Activated naive CD4-positive, alpha-beta T cell treated with anti-CD3 and anti-CD28 coated beads, Interleukin-2, amount 10 ng/mL, durations not matched to agents 7 days and 5 days (primary cell): ENCODE measurements at regions not wholly inside any gene's neighbourhood (a gene's known extent, or its start where the extent isn't known, plus 50 kb on each side); places are given as distances from the start of the nearest gene placed in this dataset.

Source experiments
- CTCF ChIA-PET: fragments of 350-600 bp; sonication (Branson Sonifier 250); formaldehyde crosslinking; loops from one replicate; lab custom pipeline; 2021; ENCODE audit warnings: antibody characterized with exemption; lab: Charles Lee
- DNase-seq: peaks from one replicate; pipeline ENCODE4 v3.0.0-alpha.2; 2020
- H3K27ac Mint-ChIP-seq: one replicate; pipeline ENCODE4 v1.8.0; 2021; ENCODE audit warnings: mild to moderate bottlenecking, moderate library complexity, mixed read lengths
- H3K27me3 Mint-ChIP-seq: one replicate; pipeline ENCODE4 v1.8.0; 2021; ENCODE audit warnings: mild to moderate bottlenecking, mixed read lengths
- H3K36me3 Mint-ChIP-seq: one replicate; pipeline ENCODE4 v1.8.0; 2021; ENCODE audit warnings: mixed read lengths
- H3K4me1 Mint-ChIP-seq: one replicate; pipeline ENCODE4 v1.8.0; 2021; ENCODE audit warnings: mixed read lengths
- H3K4me3 Mint-ChIP-seq: one replicate; pipeline ENCODE4 v1.8.0; 2021; ENCODE audit warnings: mild to moderate bottlenecking, moderate library complexity, mixed read lengths
- H3K9me3 Mint-ChIP-seq: one replicate; pipeline ENCODE4 v1.8.0; 2021; ENCODE audit warnings: mixed read lengths

DNA sequence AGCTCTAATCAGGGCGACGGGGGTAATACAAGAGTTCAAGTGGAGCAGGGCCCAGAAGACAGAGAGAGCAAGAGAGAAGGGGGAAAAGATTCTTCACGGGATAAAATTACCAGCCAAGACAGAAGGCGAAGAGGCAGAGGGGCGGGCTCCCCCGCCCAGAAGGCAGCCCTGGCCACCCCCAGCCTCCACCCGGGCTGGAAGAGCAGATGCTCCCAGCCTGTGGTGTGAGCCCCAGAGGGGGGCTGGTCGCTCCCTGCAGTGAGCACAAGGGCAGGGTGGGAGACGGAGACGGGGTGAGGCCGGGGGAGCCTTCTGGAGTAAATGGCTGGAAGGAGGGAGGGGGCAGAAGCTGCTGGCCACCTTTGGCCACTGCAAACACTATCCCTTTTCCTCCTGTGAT is 1035.6 kb downstream of the VRK1 start:
- H3K4me1 Mint-ChIP-seq = no peaks in the 10 kb centered on the region
- CTCF ChIA-PET = no interaction called here
- H3K4me3 Mint-ChIP-seq = no peak overlapping the region
- no peaks in the 10 kb centered on the region for H3K9me3 Mint-ChIP-seq
- peaks cover 9% of the 10 kb centered on the region for H3K27me3 Mint-ChIP-seq
- H3K27ac Mint-ChIP-seq = no peak overlapping the region
- no peak for DNase-seq
- H3K36me3 Mint-ChIP-seq = no peaks in the 10 kb centered on the region

DNA sequence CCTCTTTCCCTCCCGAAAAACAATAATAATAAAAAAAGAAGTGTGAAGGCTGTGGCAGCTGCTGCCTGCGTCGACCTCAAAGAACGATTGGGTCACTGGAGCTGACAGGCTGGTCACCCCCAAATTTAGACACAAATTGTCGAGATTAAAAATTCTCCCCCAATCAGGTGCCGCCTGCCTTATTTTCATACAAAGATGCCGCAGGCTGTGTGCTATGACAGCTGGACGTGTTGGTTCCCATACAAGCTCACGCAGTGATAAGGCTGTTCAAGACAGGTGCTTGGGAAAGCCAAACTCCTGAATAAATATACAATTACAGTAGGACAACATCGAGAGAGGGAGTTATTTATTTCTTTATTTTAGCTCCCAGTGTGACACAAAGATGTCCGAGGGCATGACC is 1041.8 kb downstream of the VRK1 start:
- CTCF ChIA-PET = no interaction called here
- H3K9me3 Mint-ChIP-seq = no peaks in the 10 kb centered on the region
- H3K4me1 Mint-ChIP-seq = peaks cover 6% of the 10 kb centered on the region
- no peak overlapping the region for H3K4me3 Mint-ChIP-seq
- H3K27ac Mint-ChIP-seq = no peak overlapping the region
- DNase-seq = no peak
- H3K36me3 Mint-ChIP-seq = no peaks in the 10 kb centered on the region
- H3K27me3 Mint-ChIP-seq = peaks cover 23% of the 10 kb centered on the region

DNA sequence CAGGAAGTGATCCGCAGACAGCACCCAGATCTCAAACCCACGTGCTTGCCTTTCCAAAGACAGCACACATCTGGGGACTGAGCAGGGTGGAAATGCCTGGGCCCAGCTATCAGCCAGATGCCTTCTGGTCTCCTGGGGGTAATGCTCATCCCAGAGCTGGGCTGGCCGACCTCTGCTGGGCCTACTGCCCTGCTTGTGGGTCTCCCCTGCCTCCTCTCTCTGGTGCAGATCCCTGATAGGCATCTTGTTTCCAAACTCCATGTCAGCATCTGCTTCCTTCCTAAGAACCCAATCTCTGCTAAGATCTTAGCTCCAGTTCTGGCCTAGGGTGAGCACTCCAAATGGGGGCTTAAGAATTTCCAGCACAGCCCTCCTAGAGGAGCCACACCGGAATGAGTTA is 1043.0 kb downstream of the VRK1 start:
- DNase-seq = no peak
- CTCF ChIA-PET = interaction anchor here (1.1 kb wide), 1 partner anchor 12 kb away, joined by 3 read pairs; no protein-coding TSS in a partner anchor
- Mint-ChIP-seq H3K9me3 (no peaks in the 10 kb centered on the region), H3K4me3 (no peak overlapping the region), H3K4me1 (peaks cover 6% of the 10 kb centered on the region), H3K27ac (no peak overlapping the region), H3K36me3 (no peaks in the 10 kb centered on the region), H3K27me3 (peaks cover 23% of the 10 kb centered on the region)

DNA sequence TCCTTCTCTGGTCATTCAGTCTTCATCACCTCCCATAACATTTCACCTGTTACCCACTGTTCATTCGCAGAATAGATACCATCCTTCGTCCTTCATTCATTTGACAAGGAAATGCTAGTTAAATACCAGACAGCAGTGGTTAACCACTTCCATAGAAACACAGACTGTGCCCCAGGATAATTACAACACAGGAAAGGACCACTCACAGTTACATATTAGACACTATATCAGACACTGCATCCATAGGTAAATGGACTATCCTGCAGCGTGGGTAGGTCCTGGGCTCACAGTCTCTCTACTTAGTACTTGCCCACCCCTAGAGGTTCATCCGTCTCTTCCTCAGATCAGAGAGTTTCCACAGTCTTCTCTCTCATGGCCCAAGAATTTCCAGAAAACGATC is 1044.6 kb downstream of the VRK1 start:
- H3K4me3 Mint-ChIP-seq = no peak overlapping the region
- peaks cover 6% of the 10 kb centered on the region for H3K4me1 Mint-ChIP-seq
- CTCF ChIA-PET = interaction anchor here (0.6 to 0.8 kb wide), 2 partner anchors 137 to 198 kb away, joined by 3 to 4 read pairs; no protein-coding TSS in a partner anchor
- H3K27ac Mint-ChIP-seq = no peak overlapping the region
- H3K9me3 Mint-ChIP-seq = no peaks in the 10 kb centered on the region
- no peak for DNase-seq
- H3K27me3 Mint-ChIP-seq = peaks cover 22% of the 10 kb centered on the region
- H3K36me3 Mint-ChIP-seq = no peaks in the 10 kb centered on the region

DNA sequence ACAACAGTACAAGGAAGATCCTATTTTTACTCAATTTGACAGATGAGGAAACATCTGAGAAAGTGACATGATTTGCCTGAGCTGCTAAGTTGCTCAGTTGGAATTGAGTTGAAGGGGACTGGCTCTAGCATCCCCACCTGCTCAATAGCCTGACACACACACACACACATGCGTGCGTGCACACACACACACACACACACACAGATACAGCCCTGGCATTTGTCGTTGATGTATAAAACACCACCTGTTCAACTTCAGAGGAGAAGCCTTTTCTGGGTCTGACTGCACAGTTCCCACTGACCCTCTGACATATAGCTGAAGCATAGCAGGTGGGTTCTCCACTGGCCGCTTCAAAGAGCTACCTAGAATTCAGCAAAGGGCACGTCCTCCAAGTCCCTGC is 1045.9 kb downstream of the VRK1 start:
- CTCF ChIA-PET = no interaction called here
- Mint-ChIP-seq H3K9me3 (no peaks in the 10 kb centered on the region), H3K4me3 (no peak overlapping the region), H3K4me1 (peaks cover 6% of the 10 kb centered on the region), H3K27ac (no peak overlapping the region), H3K27me3 (peaks cover 14% of the 10 kb centered on the region), H3K36me3 (no peaks in the 10 kb centered on the region)
- DNase-seq = no peak

DNA sequence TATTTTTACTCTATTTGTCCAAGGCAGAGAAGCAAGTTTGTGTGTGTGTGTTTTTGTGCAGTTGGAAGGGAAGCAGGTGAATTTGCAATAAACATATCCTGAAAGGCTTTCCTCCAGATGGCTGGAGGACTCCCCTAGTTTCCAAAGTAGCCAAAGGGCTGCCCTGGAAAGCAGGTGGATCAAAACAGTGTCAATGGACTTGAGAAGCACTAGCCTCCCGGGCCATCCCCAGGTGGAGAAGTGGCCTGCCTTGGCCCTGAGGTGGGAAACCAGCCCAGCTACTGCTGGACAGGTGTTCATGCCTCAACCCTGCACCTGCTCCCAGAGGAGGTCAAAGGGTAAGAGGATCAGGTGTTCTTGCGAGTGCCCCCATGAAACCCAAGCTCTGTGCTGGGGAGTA is 1046.9 kb downstream of the VRK1 start:
- CTCF ChIA-PET = no interaction called here
- Mint-ChIP-seq H3K27me3 (peaks cover 14% of the 10 kb centered on the region), H3K4me1 (peaks cover 6% of the 10 kb centered on the region)

DNA sequence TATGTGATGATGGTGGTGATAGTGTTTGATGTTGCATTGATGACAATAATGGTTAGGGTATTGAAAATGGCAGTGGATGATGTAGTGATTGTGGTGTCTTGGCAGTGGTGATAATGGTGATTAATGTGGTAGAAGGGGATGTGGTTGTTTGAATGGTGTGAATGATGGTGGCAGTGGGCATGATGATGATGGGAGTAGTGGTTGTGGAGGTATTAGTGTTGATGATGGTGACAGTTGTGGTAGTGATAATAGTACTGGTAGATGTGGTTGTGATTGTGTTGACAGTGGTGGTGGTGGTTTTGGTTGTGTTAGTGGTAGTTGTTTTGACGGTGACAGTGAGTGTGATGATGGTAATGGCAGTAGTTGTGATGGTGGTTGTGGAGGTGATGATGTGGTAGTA is 1049.0 kb downstream of the VRK1 start:
- Mint-ChIP-seq H3K36me3 (no peaks in the 10 kb centered on the region), H3K4me3 (no peak overlapping the region), H3K27me3 (no peaks in the 10 kb centered on the region), H3K27ac (no peak overlapping the region), H3K9me3 (no peaks in the 10 kb centered on the region), H3K4me1 (peaks cover 6% of the 10 kb centered on the region)
- CTCF ChIA-PET = no interaction called here
- DNase-seq = no peak

More for the DNA sequence above, 1046.9 kb downstream of the VRK1 start:
- H3K4me3 Mint-ChIP-seq = no peak overlapping the region
- no peak overlapping the region for H3K27ac Mint-ChIP-seq
- DNase-seq = no peak
- H3K9me3 Mint-ChIP-seq = no peaks in the 10 kb centered on the region
- H3K36me3 Mint-ChIP-seq = no peaks in the 10 kb centered on the region

DNA sequence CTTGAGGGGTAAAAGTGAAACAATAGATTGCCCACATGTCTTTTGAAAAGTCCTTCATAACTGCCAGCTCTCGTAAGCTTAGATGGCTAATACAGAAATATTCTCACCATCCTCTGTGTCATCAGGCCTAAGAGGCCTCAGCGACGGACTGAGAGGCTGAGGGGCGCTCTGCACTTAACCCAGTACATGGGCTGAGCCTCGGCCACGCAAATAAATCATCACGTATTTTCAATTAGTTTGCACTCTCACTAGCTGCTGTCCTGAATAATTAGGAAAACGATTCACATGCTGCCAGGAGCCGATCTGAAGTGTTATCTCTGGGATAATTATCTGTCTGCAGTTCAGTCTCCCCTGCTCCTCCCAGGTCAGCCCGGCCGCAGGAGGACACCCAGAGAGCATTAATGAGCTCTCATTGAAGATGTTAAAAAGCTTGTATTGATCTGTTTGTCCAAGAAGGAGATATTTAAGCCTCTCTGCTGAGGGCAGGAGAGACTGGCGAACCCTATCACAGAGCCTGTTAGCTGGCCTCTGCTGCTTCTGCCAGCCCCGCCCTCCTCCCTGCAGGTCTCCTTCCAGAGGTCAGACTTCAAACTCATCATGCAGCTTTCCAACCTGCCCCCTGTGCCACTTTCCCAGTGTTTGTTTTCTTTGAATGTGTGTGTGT is 1051.3 kb downstream of the VRK1 start:
- H3K27me3 Mint-ChIP-seq = no peaks in the 10 kb centered on the region

DNA sequence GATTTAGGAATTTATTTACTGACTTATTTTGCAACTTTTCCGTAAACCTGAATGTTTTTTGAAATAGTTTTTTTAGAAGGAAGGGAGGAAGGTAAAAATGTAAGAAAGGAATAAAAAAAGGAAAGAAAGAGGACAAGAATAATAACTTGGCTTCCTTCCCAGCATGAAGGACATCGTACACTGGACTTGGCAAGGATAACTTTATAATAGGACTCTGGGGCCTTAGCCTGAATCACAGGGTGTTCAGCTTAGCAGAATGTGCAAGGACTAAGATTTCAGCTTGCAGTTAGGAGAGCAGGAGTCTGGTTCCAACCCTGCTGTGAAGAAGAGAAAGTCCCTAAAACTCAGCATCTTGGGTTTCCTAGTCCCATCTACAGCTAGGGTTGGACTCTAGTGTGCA is 1053.3 kb downstream of the VRK1 start:
- DNase-seq = no peak
- CTCF ChIA-PET = no interaction called here
- Mint-ChIP-seq H3K9me3 (no peaks in the 10 kb centered on the region), H3K36me3 (no peaks in the 10 kb centered on the region), H3K4me1 (no peaks in the 10 kb centered on the region), H3K4me3 (no peak overlapping the region), H3K27me3 (peaks cover 5% of the 10 kb centered on the region), H3K27ac (no peak overlapping the region)

More for the DNA sequence above, 1051.3 kb downstream of the VRK1 start:
- DNase-seq = no peak
- H3K36me3 Mint-ChIP-seq = no peaks in the 10 kb centered on the region
- no peak overlapping the region for H3K4me3 Mint-ChIP-seq
- H3K9me3 Mint-ChIP-seq = no peaks in the 10 kb centered on the region
- H3K4me1 Mint-ChIP-seq = no peaks in the 10 kb centered on the region
- CTCF ChIA-PET = interaction anchor here (0.6 kb wide), 1 partner anchor 834 kb away, joined by 3 read pairs; no protein-coding TSS in a partner anchor
- H3K27ac Mint-ChIP-seq = no peak overlapping the region

DNA sequence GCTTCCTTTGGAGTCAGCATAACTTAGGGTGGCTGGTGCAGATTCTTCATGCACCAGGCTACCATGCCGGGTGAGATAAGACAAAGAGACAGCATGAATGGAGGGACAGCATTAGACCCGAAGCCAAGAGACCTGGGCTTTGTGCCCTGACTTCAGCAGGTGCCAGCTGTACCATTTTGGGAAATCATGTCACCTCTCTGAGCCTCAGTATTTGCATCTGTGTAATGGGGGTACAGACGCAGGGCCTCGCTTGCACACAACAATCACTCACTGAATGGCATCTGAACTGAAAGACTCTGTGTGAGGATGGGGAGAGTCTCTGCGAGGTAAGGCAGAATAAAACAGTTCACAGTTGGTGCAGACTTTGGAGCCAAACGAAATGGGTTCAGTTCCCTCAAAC is 1053.7 kb downstream of the VRK1 start:
- Mint-ChIP-seq H3K36me3 (no peaks in the 10 kb centered on the region), H3K27me3 (peaks cover 5% of the 10 kb centered on the region), H3K4me1 (no peaks in the 10 kb centered on the region), H3K4me3 (no peak overlapping the region), H3K9me3 (no peaks in the 10 kb centered on the region), H3K27ac (no peak overlapping the region)
- CTCF ChIA-PET = no interaction called here
- no peak for DNase-seq

DNA sequence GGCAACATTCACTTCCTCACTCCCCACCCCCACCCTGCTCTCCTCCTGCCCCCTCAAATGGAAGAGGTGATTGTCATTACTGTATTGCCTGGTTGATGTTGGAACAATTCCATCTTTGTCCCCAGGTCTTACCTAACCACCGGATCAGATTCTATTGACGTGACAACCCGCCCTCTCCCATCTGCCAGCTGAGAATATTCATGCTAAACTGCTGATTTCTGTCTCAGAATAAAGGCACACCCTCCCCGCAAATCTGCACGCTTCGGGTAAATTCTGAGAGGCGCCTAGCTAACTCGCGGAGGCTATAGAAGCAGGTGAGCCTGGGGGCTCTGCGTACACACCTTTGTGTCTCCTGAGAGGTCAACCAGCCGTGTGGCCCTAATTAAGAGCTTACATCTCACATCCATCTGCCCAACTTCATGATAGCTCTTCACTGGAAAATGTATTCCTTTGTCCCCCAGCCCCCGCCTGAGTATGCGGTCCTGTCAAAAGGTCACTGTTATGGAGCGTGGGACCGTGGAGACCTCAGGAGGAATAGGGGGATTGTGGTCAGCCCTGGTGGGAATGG is 1054.3 kb downstream of the VRK1 start:
- Mint-ChIP-seq H3K27ac (no peak overlapping the region), H3K4me1 (no peaks in the 10 kb centered on the region), H3K9me3 (no peaks in the 10 kb centered on the region), H3K27me3 (peaks cover 5% of the 10 kb centered on the region), H3K4me3 (no peak overlapping the region), H3K36me3 (no peaks in the 10 kb centered on the region)
- no peak for DNase-seq
- CTCF ChIA-PET = interaction anchor here (0.8 to 1.0 kb wide), 2 partner anchors 11 to 39 kb away, joined by 3 read pairs; no protein-coding TSS in a partner anchor

DNA sequence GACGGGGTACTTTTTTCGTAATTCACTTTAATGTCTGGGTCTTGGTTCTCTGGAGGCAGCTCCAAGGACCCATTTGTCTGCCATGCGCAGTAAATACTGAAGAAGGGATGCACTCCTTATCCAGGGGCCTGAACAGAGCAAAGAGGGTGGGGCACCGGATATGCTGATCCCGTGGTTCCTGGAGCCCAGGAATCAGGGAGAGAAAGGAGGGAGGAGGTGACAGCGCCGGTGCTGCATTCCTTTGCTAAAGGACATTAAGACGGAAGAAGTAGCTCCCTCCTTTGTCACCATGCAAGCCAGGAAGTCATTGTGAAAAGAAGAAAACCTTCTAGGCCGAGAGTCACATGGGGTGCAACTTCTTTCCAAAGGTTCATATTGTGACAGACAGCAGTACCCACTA is 1057.7 kb downstream of the VRK1 start:
- DNase-seq = no peak
- Mint-ChIP-seq H3K36me3 (no peaks in the 10 kb centered on the region), H3K9me3 (peaks cover under 1% of the 10 kb centered on the region), H3K27ac (no peak overlapping the region), H3K4me3 (no peak overlapping the region), H3K27me3 (peaks cover 10% of the 10 kb centered on the region), H3K4me1 (no peaks in the 10 kb centered on the region)
- CTCF ChIA-PET = no interaction called here

DNA sequence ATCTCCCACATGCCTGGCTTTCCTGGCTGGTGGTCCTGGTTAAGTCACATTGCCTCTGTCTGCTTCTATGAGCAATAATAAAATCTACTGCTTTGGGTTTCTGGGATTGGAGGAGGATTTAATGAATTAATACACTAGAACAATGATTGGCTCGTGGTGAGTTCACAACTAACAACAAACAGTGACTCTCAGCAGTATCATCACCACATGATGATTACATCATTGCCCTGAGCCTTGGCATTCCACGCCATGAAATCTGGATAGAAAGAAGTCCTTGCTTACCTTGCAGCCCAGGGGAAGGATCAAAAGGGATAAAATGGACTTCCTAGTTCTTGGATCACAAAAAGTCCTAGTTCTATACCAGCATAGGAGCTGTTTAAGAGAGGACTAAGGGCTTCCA is 1069.0 kb downstream of the VRK1 start:
- CTCF ChIA-PET = no interaction called here
- Mint-ChIP-seq H3K27me3 (no peaks in the 10 kb centered on the region), H3K4me3 (no peak overlapping the region), H3K4me1 (no peaks in the 10 kb centered on the region), H3K27ac (no peak overlapping the region), H3K36me3 (no peaks in the 10 kb centered on the region), H3K9me3 (peaks cover 7% of the 10 kb centered on the region)
- DNase-seq = no peak

DNA sequence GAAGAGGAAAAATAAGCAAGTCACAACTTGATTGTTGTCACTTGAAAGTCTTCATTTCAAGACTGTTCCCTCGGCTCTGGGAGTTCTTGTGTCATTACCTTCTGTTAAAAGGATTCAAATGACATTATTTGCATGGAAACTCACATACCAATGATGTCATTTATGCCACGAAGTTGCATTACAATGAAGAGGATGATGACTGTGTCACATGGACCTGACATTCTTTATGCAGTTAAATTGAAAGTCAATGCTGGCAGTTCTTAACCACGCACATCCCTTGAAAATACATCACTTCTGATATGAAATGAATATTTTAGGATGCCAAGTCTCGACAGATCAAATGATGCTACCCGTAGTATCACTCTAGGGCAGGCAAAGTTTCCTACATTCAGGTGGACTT is 1069.5 kb downstream of the VRK1 start:
- H3K4me3 Mint-ChIP-seq = no peak overlapping the region
- H3K27ac Mint-ChIP-seq = no peak overlapping the region
- H3K4me1 Mint-ChIP-seq = no peaks in the 10 kb centered on the region
- no peaks in the 10 kb centered on the region for H3K36me3 Mint-ChIP-seq
- no peaks in the 10 kb centered on the region for H3K27me3 Mint-ChIP-seq
- CTCF ChIA-PET = no interaction called here
- H3K9me3 Mint-ChIP-seq = peaks cover 7% of the 10 kb centered on the region
- DNase-seq = no peak

DNA sequence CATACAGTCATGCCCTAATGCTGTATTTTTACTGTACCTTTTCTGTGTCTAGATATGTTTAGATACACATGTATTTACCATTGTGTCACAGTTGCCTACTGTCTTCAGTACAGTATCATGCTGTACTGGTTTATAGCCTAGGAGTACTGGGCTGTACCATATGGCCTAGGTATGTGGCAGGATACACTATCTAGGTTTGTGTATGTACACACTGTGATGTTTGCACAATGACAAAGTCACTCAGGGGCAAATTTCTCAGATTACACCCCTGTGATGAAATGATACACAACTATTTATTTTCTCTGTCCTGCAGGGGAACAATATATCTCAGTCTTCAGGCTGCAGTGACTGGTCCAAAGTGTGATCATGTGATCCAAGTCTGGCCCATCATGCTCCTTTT is 1076.1 kb downstream of the VRK1 start:
- no peak overlapping the region for H3K4me3 Mint-ChIP-seq
- H3K27me3 Mint-ChIP-seq = no peaks in the 10 kb centered on the region
- peaks cover 24% of the 10 kb centered on the region for H3K4me1 Mint-ChIP-seq
- H3K9me3 Mint-ChIP-seq = peaks cover 5% of the 10 kb centered on the region
- CTCF ChIA-PET = no interaction called here
- no peak for DNase-seq
- H3K36me3 Mint-ChIP-seq = no peaks in the 10 kb centered on the region
- H3K27ac Mint-ChIP-seq = no peak overlapping the region
